ENCODE measurements at regions not wholly inside any gene's neighbourhood (a gene's known extent, or its start where the extent isn't known, plus 50 kb on each side); places are given as distances from the start of the nearest gene placed in this dataset.
A peak's percentile ranks its signal among the peaks of the same experiment; 100 is the strongest.

GRCh38 chr7:42392826-42393225 is 155.8 kb upstream of the GLI3 start:
- H3K27me3 ChIP-seq (replicated peaks; ENCODE audit: control insufficient read depth, insufficient read depth, low read length): no peaks in the 10 kb centered on the region
- no peak overlapping the region for H3K4me3 ChIP-seq (replicated peaks; ENCODE audit: low read depth, low read length)
- no peak for DNase-seq (ENCODE audit: extremely low read depth, insufficient read length)
- H3K36me3 ChIP-seq (ENCODE audit: control insufficient read depth, insufficient read depth, low read length): no peaks in the 10 kb centered on the region
- no peak for TF ChIP-seq CTCF (IDR thresholded peaks at IDR 0.05; ENCODE audit: insufficient read depth, low read length, poor library complexity, severe bottlenecking)

- no peak for DNase-seq (ENCODE audit: extremely low read depth, insufficient read length)
- H3K27me3 ChIP-seq (replicated peaks; ENCODE audit: control insufficient read depth, insufficient read depth, low read length): no peaks in the 10 kb centered on the region
- TF ChIP-seq CTCF (IDR thresholded peaks at IDR 0.05; ENCODE audit: insufficient read depth, low read length, poor library complexity, severe bottlenecking): no peak
These were observed 152.7 kb upstream of the GLI3 start for GRCh38 chr7:42389697-42390096.

GRCh38 chr7:42385912-42386311 is 148.9 kb upstream of the GLI3 start:
- DNase-seq (ENCODE audit: extremely low read depth, insufficient read length): no peak
- Histone ChIP-seq H3K4me3 (replicated peaks; ENCODE audit: low read depth, low read length) (no peak overlapping the region), H3K36me3 (ENCODE audit: control insufficient read depth, insufficient read depth, low read length) (no peaks in the 10 kb centered on the region), H3K27me3 (replicated peaks; ENCODE audit: control insufficient read depth, insufficient read depth, low read length) (no peaks in the 10 kb centered on the region)
- TF ChIP-seq CTCF (IDR thresholded peaks at IDR 0.05; ENCODE audit: insufficient read depth, low read length, poor library complexity, severe bottlenecking): peak; percentile 22

More at GRCh38 chr7:42389697-42390096, 152.7 kb upstream of the GLI3 start:
- Histone ChIP-seq H3K36me3 (ENCODE audit: control insufficient read depth, insufficient read depth, low read length) (no peaks in the 10 kb centered on the region), H3K4me3 (replicated peaks; ENCODE audit: low read depth, low read length) (no peak overlapping the region)

GRCh38 chr7:42381161-42381560 is 144.2 kb upstream of the GLI3 start:
- Histone ChIP-seq H3K27me3 (replicated peaks; ENCODE audit: control insufficient read depth, insufficient read depth, low read length) (no peaks in the 10 kb centered on the region), H3K36me3 (ENCODE audit: control insufficient read depth, insufficient read depth, low read length) (no peaks in the 10 kb centered on the region), H3K4me3 (replicated peaks; ENCODE audit: low read depth, low read length) (no peak overlapping the region)
- DNase-seq (ENCODE audit: extremely low read depth, insufficient read length): no peak
- TF ChIP-seq CTCF (IDR thresholded peaks at IDR 0.05; ENCODE audit: insufficient read depth, low read length, poor library complexity, severe bottlenecking): no peak

- Histone ChIP-seq H3K27me3 (replicated peaks; ENCODE audit: control insufficient read depth, insufficient read depth, low read length) (no peaks in the 10 kb centered on the region), H3K4me3 (replicated peaks; ENCODE audit: low read depth, low read length) (no peak overlapping the region), H3K36me3 (ENCODE audit: control insufficient read depth, insufficient read depth, low read length) (no peaks in the 10 kb centered on the region)
- DNase-seq (ENCODE audit: extremely low read depth, insufficient read length): no peak
- no peak for TF ChIP-seq CTCF (IDR thresholded peaks at IDR 0.05; ENCODE audit: insufficient read depth, low read length, poor library complexity, severe bottlenecking)
These were observed 143.4 kb upstream of the GLI3 start for GRCh38 chr7:42380401-42380800.

- DNase-seq (ENCODE audit: extremely low read depth, insufficient read length): no peak
- no peak overlapping the region for H3K4me3 ChIP-seq (replicated peaks; ENCODE audit: low read depth, low read length)
- no peaks in the 10 kb centered on the region for H3K27me3 ChIP-seq (replicated peaks; ENCODE audit: control insufficient read depth, insufficient read depth, low read length)
- H3K36me3 ChIP-seq (ENCODE audit: control insufficient read depth, insufficient read depth, low read length): no peaks in the 10 kb centered on the region
- no peak for TF ChIP-seq CTCF (IDR thresholded peaks at IDR 0.05; ENCODE audit: insufficient read depth, low read length, poor library complexity, severe bottlenecking)
These were observed 141.1 kb upstream of the GLI3 start for GRCh38 chr7:42378149-42378548.
